Prostate gland (tissue), 2 donors: ENCODE measurements at regions not wholly inside any gene's neighbourhood (a gene's known extent, or its start where the extent isn't known, plus 50 kb on each side); places are given as distances from the start of the nearest gene placed in this dataset.

Source experiments
- DNase-seq: peaks from one replicate; pipeline ENCODE4 v3.0.0-alpha.2; 2019; ENCODE audit warnings: low spot score
- H3K27ac ChIP-seq, 2 donors: fragments of 200-600 bp; sonication (generic); 2 replicates each; pipeline ENCODE4 v1.5.1; 2017 to 2019
- H3K27me3 ChIP-seq: fragments of 200-600 bp; sonication (generic); replicated peaks from 2 replicates; pipeline ENCODE4 v1.5.1; 2019; ENCODE audit not compliant: insufficient read depth
- H3K36me3 ChIP-seq, 2 donors: fragments of 200-600 bp; sonication (generic); 1 replicate in 1 of 2; 2 replicates in 1 of 2; pipeline versions ENCODE4 v1.5.1 to v1.8.1; 2017 to 2019
- H3K4me1 ChIP-seq: fragments of 200-600 bp; sonication (generic); replicated peaks from 2 replicates; pipeline ENCODE4 v1.5.1; 2019
- H3K4me3 ChIP-seq, 2 donors: fragments of 200-600 bp; sonication (generic); 2 replicates each; pipeline ENCODE4 v1.5.1; 2017 to 2019
- H3K9me3 ChIP-seq: fragments of 200-600 bp; sonication (generic); 2 replicates; pipeline ENCODE4 v1.5.1; 2017
- POLR2A ChIP-seq: fragments of 450-650 bp; IDR thresholded peaks from one replicate; pipeline ENCODE4 v1.6.1; 2016; ENCODE audit warnings: antibody characterized with exemption, mild to moderate bottlenecking
- POLR2AphosphoS5 ChIP-seq: sonication (generic); formaldehyde crosslinking; IDR thresholded peaks from one replicate; pipeline ENCODE4 v1.6.1; 2017; ENCODE audit warnings: antibody characterized with exemption
- WGBS: methylation state at CpG from one replicate; pipeline ENCODE4 v1.1.5; 2018; 5-methylcytosine and 5-hydroxymethylcytosine counted together
- intact Hi-C: fragments of 100-400 bp; cut with DNase I; formaldehyde crosslinking; loops from one replicate; pipeline ENCODE4 v1.14.2; 2022
- TF ChIP-seq, protein P1 (sequence below), 4 experiments: fragments of 200-600 bp in 2 of 4; fragments of 450-650 bp in 2 of 4; sonication (generic) in 2 of 4; IDR thresholded peaks; 1 replicate in 3 of 4; 2 replicates in 1 of 4; pipeline ENCODE4 v1.5.1; 2016 to 2019; ENCODE audit warnings: antibody characterized with exemption in 4 of 4, mild to moderate bottlenecking in 2 of 4, moderate library complexity in 2 of 4

- TF ChIP-seq, protein P1, sequence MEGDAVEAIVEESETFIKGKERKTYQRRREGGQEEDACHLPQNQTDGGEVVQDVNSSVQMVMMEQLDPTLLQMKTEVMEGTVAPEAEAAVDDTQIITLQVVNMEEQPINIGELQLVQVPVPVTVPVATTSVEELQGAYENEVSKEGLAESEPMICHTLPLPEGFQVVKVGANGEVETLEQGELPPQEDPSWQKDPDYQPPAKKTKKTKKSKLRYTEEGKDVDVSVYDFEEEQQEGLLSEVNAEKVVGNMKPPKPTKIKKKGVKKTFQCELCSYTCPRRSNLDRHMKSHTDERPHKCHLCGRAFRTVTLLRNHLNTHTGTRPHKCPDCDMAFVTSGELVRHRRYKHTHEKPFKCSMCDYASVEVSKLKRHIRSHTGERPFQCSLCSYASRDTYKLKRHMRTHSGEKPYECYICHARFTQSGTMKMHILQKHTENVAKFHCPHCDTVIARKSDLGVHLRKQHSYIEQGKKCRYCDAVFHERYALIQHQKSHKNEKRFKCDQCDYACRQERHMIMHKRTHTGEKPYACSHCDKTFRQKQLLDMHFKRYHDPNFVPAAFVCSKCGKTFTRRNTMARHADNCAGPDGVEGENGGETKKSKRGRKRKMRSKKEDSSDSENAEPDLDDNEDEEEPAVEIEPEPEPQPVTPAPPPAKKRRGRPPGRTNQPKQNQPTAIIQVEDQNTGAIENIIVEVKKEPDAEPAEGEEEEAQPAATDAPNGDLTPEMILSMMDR (IDR thresholded peaks at IDR 0.05), result no peak
- TF ChIP-seq POLR2AphosphoS5 (no peak), POLR2A (no peak)
- Histone ChIP-seq H3K4me1 (no peaks in the 10 kb centered on the region), H3K27me3 (no peaks in the 10 kb centered on the region), H3K4me3 (no peak overlapping the region), H3K27ac (no peak overlapping the region), H3K36me3 (no peaks in the 10 kb centered on the region), H3K9me3 (no peaks in the 10 kb centered on the region)
- DNase-seq, result no peak
- WGBS, result 73% methylated on average over 6 of the region's 6 CpGs
- intact Hi-C loops, result no loop called here
Measured at GRCh38 chr14:24688030-24688658, 54.2 kb upstream of the GZMB start.
